Pancreas (tissue), 10 donors: ENCODE measurements at regions not wholly inside any gene's neighbourhood (a gene's known extent, or its start where the extent isn't known, plus 50 kb on each side); places are given as distances from the start of the nearest gene placed in this dataset.

Source experiments
- ATAC-seq, 4 donors: fragments of 200-7000 bp; cut with Tn5 transposase; one replicate each; pipeline versions ENCODE4 v1.8.0 to v1.9.1; 2020; ENCODE audit warnings: mild to moderate bottlenecking in 4 of 4, moderate library complexity in 4 of 4
- DNase-seq, 6 donors: peaks; one replicate each; pipeline ENCODE4 v3.0.0-alpha.2; 2020
- FAIRE-seq: peaks from 2 replicates; lab custom pipeline; 2012; peaks lifted over from hg19 to GRCh38; lab: Jason Lieb, UNC
- H3K27ac ChIP-seq, 4 donors: fragments of 200-600 bp; sonication (generic); 1 replicate in 3 of 4; 2 replicates in 1 of 4; pipeline versions ENCODE4 v1.5.0 to v1.8.0; 2020
- H3K27me3 ChIP-seq, 4 donors: fragments of 200-600 bp; one replicate each; pipeline ENCODE4 v1.8.0; 2021
- H3K36me3 ChIP-seq, 3 donors: fragments of 200-600 bp; sonication (generic) in 1 of 3; one replicate each; pipeline versions ENCODE4 v1.5.0 to v1.8.0; 2020 to 2021
- H3K4me1 ChIP-seq, 3 donors: fragments of 200-600 bp; one replicate each; pipeline ENCODE4 v1.8.0; 2021
- H3K4me3 ChIP-seq, 4 donors: fragments of 200-600 bp; sonication (generic) in 2 of 4; one replicate each; pipeline versions ENCODE4 v1.5.0 to v1.8.0; 2020 to 2021
- H3K9me3 ChIP-seq, 4 donors: fragments of 200-600 bp; one replicate each; pipeline ENCODE4 v1.8.0; 2021
- WGBS, 2 donors: extraction: QIAGEN DNeasy Blood & Tissue Kit; methylation state at CpG; one replicate each; pipeline ENCODE4 v1.1.7; 2013; 5-methylcytosine and 5-hydroxymethylcytosine counted together
- intact Hi-C, 3 donors: fragments of 100-400 bp; cut with DNase I; formaldehyde crosslinking; loops; one replicate each; pipeline versions ENCODE4 v1.11.1 to v1.14.2; 2022
- TF ChIP-seq, protein P1 (sequence below), 4 donors: fragments of 200-600 bp; sonication (generic) in 3 of 4; IDR thresholded peaks; one replicate each; pipeline versions ENCODE4 v1.5.0 to v1.8.0; 2021; ENCODE audit warnings: antibody characterized with exemption in 4 of 4
- donor health status: healthy with polysubstance abuse.
- donor health status: DM: no; HTN: no; CAD: no; lungs with moderate emphysema.
- donor health status: DM: no; HTN: no; CAD: no.
- donor health status: control.
- donor health status: control.
- donor health status: Bipolar disorder and iron deficiency.
- donor health status: DM: yes; HTN: yes; CAD: no.
- donor health status: DM: no; HTN: no; CAD: no.
- donor health status: DM: no; HTN: no; CAD: no.
- donor health status: DM: yes; HTN: yes; CAD: no.

- TF ChIP-seq, protein P1, sequence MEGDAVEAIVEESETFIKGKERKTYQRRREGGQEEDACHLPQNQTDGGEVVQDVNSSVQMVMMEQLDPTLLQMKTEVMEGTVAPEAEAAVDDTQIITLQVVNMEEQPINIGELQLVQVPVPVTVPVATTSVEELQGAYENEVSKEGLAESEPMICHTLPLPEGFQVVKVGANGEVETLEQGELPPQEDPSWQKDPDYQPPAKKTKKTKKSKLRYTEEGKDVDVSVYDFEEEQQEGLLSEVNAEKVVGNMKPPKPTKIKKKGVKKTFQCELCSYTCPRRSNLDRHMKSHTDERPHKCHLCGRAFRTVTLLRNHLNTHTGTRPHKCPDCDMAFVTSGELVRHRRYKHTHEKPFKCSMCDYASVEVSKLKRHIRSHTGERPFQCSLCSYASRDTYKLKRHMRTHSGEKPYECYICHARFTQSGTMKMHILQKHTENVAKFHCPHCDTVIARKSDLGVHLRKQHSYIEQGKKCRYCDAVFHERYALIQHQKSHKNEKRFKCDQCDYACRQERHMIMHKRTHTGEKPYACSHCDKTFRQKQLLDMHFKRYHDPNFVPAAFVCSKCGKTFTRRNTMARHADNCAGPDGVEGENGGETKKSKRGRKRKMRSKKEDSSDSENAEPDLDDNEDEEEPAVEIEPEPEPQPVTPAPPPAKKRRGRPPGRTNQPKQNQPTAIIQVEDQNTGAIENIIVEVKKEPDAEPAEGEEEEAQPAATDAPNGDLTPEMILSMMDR (IDR thresholded peaks at IDR 0.05), result no peak
- peak in 1 of 6 donors; percentile 64 for DNase-seq
- no peak overlapping the region for H3K27ac ChIP-seq
- 48 to 63% methylated on average over 4 of the region's 4 CpGs for WGBS, 2 donors
- H3K36me3 ChIP-seq, result no peaks in the 10 kb centered on the region
- H3K4me3 ChIP-seq, result no peak overlapping the region
- H3K27me3 ChIP-seq, result no peaks in the 10 kb centered on the region
- H3K4me1 ChIP-seq, result no peaks in the 10 kb centered on the region
- no peaks in the 10 kb centered on the region for H3K9me3 ChIP-seq
- no peak for FAIRE-seq
- ATAC-seq, result no peak
- intact Hi-C loops, result loop anchor here in 2 of 3 donors (10.0 kb wide), 3 partner anchors 142 to 498 kb away; no protein-coding TSS in a partner anchor
Measured at GRCh38 chr7:55272328-55272727, 92.8 kb upstream of the LANCL2 start.

GRCh38 chr7:55273186-55273980 lies 91.8 kb upstream of the LANCL2 start:
- TF ChIP-seq, protein P1 (IDR thresholded peaks at IDR 0.05), result no peak
- H3K9me3 ChIP-seq, result no peaks in the 10 kb centered on the region
- no peak overlapping the region for H3K4me3 ChIP-seq
- H3K4me1 ChIP-seq, result no peaks in the 10 kb centered on the region
- no peak overlapping the region for H3K27ac ChIP-seq
- no peaks in the 10 kb centered on the region for H3K36me3 ChIP-seq
- FAIRE-seq (no peak), DNase-seq (no peak), ATAC-seq (no peak)
- H3K27me3 ChIP-seq, result no peaks in the 10 kb centered on the region
- 75 to 81% methylated on average over 14 of the region's 14 CpGs for WGBS, 2 donors
- intact Hi-C loops, result loop anchor here in 2 of 3 donors (10.0 kb wide), 3 partner anchors 141 to 499 kb away; no protein-coding TSS in a partner anchor

- intact Hi-C loops, result loop anchor here in 2 of 3 donors (10.0 kb wide), 3 partner anchors 141 to 499 kb away; no protein-coding TSS in a partner anchor
- no peak for ATAC-seq
- 76 to 85% methylated on average over 6 of the region's 6 CpGs for WGBS, 2 donors
Measured at GRCh38 chr7:55274156-55274555, 91.0 kb upstream of the LANCL2 start.

DNA sequence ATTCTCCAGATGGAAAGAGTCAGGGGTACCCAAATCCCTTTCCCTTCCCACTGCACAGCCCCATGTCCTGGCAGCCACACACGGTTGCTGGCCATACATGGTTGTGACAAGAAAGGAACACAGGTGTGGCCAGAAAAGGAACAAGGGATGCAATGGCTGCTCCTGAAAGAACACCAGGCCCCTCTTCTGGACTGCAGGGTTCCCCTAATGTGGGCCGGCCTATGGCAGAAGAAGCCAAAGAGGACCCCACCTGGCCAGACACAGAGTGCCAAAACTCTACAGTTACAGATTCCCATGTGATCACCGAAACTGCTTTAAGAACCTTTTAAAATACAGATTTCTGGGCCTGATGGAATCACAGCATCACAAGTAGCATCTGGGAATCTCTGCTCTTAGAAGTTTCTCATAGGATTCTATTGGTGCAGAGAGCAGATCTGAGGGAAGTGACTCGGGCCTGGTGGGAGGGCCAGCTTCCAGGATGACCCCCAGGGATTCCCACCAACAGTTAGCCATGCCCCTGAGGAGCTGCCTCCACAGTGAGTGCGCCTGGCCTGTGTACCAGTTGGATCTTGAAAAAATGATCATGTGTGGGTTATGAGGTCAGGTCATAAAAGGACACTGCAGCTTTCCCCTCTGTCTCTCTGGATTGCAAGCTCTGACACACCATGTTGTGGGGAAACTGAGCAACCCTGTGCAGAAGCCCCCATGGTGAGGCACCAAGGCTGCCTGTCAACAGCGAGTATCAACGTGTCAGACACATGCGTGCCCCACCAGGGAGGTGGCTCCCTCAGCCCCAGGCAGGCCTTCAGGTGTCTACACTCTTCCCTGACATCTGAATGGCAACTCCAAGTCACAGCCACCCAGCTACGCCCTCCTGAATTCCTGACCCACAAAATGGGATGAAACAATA lies 89.6 kb upstream of the LANCL2 start:
- intact Hi-C loops, result loop anchor here (5.0 to 10.0 kb wide), 4 partner anchors 139 to 501 kb away; no protein-coding TSS in a partner anchor
- 63% methylated on average over 9 of the region's 9 CpGs for WGBS, 2 donors
- Histone ChIP-seq H3K36me3 (no peaks in the 10 kb centered on the region), H3K27ac (no peak overlapping the region), H3K27me3 (no peaks in the 10 kb centered on the region), H3K4me1 (no peaks in the 10 kb centered on the region), H3K4me3 (no peak overlapping the region), H3K9me3 (no peaks in the 10 kb centered on the region)
- FAIRE-seq (no peak), ATAC-seq (no peak), DNase-seq (no peak)
- TF ChIP-seq, protein P1 (IDR thresholded peaks at IDR 0.05), result no peak

More at GRCh38 chr7:55274156-55274555, 91.0 kb upstream of the LANCL2 start:
- FAIRE-seq (no peak), DNase-seq (no peak)
- Histone ChIP-seq H3K36me3 (no peaks in the 10 kb centered on the region), H3K4me1 (no peaks in the 10 kb centered on the region), H3K27me3 (no peaks in the 10 kb centered on the region), H3K27ac (no peak overlapping the region), H3K4me3 (no peak overlapping the region), H3K9me3 (no peaks in the 10 kb centered on the region)
- TF ChIP-seq, protein P1 (IDR thresholded peaks at IDR 0.05), result no peak
